Breast epithelium (tissue), 3 donors: ENCODE measurements at regions not wholly inside any gene's neighbourhood (a gene's known extent, or its start where the extent isn't known, plus 50 kb on each side); places are given as distances from the start of the nearest gene placed in this dataset.

Source experiments
- POLR2A ChIP-seq: fragments of 450-650 bp; IDR thresholded peaks from one replicate; pipeline ENCODE4 v1.6.1; 2016; ENCODE audit warnings: antibody characterized with exemption, mild to moderate bottlenecking, moderate library complexity
- TF ChIP-seq, protein P1 (sequence below), 3 donors: fragments of 450-650 bp; IDR thresholded peaks; one replicate each; pipeline ENCODE4 v1.5.1; 2016 to 2017; ENCODE audit warnings: antibody characterized with exemption in 3 of 3, mild to moderate bottlenecking in 3 of 3, moderate library complexity in 3 of 3

DNA sequence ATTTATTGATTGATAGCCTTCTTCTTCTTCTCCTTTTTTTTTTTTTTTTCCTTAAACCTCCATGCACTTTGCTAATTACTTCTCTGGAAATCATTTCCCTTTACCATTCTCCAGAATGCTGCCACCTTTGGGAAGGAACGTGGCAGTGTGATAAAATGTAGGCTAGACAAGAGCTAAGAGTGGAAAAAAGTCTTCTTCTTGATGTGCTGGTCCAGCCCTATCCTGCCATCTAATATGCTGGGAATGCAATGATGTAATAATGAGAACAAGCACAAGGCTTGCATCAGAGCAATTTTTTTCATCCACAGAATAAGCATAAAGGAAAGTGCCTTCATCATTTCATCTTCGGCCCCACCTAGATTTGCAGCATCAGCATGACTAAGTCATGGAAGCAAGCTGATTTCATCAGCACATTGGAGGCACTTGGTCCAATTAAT lies 128.7 kb upstream of the ZFHX3 start:
- TF ChIP-seq, protein P1, sequence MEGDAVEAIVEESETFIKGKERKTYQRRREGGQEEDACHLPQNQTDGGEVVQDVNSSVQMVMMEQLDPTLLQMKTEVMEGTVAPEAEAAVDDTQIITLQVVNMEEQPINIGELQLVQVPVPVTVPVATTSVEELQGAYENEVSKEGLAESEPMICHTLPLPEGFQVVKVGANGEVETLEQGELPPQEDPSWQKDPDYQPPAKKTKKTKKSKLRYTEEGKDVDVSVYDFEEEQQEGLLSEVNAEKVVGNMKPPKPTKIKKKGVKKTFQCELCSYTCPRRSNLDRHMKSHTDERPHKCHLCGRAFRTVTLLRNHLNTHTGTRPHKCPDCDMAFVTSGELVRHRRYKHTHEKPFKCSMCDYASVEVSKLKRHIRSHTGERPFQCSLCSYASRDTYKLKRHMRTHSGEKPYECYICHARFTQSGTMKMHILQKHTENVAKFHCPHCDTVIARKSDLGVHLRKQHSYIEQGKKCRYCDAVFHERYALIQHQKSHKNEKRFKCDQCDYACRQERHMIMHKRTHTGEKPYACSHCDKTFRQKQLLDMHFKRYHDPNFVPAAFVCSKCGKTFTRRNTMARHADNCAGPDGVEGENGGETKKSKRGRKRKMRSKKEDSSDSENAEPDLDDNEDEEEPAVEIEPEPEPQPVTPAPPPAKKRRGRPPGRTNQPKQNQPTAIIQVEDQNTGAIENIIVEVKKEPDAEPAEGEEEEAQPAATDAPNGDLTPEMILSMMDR (IDR thresholded peaks at IDR 0.05) = no peak
- TF ChIP-seq POLR2A = no peak
